ENCODE measurements at regions not wholly inside any gene's neighbourhood (a gene's known extent, or its start where the extent isn't known, plus 50 kb on each side); places are given as distances from the start of the nearest gene placed in this dataset.

DNA sequence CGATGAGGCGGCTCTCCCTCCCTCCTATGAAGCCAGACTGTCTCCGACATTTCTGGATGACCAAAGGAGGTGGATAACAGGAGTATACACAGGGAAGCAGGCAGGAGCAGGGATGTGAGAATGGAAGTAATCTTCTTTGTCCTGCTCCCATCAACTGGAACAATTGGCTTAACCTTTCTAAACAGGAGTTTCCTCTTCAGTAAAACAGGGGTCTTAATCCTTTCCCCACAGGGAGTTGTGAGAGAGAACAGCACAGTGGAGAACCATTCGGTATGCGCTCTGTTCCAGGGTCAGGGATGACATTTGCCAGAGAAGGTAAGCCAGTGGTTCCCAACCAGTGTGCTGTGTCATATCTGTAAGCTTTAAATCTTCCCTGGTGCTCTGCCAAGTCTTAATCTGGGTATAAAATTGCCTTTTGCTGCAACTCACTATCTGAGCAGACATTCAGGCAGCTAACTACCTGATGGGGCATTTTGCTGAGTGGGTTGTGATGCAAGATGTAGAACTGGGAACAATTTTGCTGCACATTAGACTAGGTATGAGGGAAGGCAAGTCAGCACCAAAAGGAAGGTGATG, 294.8 kb upstream of the KIF2A start:
- TF ChIP-seq POLR2A (IDR thresholded peaks at IDR 0.05) = no peak
- TF ChIP-seq, protein P1, sequence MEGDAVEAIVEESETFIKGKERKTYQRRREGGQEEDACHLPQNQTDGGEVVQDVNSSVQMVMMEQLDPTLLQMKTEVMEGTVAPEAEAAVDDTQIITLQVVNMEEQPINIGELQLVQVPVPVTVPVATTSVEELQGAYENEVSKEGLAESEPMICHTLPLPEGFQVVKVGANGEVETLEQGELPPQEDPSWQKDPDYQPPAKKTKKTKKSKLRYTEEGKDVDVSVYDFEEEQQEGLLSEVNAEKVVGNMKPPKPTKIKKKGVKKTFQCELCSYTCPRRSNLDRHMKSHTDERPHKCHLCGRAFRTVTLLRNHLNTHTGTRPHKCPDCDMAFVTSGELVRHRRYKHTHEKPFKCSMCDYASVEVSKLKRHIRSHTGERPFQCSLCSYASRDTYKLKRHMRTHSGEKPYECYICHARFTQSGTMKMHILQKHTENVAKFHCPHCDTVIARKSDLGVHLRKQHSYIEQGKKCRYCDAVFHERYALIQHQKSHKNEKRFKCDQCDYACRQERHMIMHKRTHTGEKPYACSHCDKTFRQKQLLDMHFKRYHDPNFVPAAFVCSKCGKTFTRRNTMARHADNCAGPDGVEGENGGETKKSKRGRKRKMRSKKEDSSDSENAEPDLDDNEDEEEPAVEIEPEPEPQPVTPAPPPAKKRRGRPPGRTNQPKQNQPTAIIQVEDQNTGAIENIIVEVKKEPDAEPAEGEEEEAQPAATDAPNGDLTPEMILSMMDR (IDR thresholded peaks at IDR 0.05) = no peak
